DMS114 treated with DMSO at 0.1 percent for 48 hours (cell line): ENCODE measurements at regions not wholly inside any gene's neighbourhood (a gene's known extent, or its start where the extent isn't known, plus 50 kb on each side); places are given as distances from the start of the nearest gene placed in this dataset.

Experiments
- DNase-seq: peaks from one replicate; lab custom pipeline; 2025; ENCODE audit not compliant: unreplicated experiment; lab: John Stamatoyannopoulos, UW

DNA sequence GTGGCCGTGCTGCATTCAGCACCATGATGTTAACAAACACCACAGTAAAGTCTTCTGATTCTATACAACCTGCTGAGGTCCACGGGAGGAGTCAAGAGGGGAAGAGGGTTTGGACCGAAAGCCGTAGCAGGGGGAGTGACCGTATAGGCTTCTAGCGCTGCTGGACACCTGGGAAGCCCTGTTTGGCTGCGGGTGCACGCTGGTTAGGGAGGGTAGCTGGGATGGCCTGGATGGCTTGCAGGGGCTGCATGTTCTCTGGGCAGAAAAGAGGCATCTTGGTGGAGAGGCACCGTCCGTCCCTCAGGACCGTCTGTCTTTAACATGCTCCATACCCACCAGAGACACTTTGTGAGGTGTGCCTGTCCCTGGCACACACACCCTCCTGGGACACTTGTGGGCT lies 251.0 kb upstream of the IRX1 start:
- no peak for DNase-seq

DNA sequence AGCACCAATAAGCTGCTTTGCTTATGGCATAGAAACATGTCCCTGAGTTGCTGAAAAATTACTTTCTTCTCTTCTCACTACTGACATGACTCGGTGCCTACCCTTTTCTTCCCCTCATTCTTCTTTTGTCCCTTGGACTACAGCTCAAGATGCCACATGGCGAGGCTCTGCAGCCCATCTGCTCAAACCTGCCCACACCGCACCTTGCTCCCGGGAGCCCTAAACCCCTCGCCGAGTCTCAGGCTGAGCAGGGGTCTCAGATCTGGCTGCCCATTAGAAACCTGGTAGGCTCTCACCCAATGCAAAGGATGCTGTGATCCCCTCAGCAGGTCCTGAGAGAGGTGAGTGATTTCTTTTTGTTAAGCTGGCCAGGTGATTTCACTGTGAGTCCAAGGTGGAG lies 251.7 kb upstream of the IRX1 start:
- DNase-seq = no peak

DNA sequence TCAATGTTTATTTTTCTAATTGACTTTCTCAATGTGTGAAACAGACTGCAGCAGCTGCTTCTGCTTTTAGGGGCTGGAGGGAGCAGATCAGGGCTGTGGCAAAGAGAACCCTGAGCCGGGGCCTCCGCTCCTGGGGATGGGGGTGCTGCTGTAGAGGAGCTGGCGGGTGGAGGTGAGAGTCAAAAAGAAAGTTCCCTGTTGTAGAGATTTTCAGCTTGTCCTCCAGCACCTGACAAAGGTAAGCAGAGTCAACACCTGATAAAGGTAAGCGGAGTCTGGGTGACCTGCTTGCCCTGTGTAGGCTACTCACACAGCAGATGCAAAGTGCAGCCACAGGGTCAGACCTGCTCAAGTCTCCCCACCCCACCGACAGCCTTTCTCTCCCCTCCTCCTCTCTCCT lies 252.4 kb upstream of the IRX1 start:
- DNase-seq = no peak

DNA sequence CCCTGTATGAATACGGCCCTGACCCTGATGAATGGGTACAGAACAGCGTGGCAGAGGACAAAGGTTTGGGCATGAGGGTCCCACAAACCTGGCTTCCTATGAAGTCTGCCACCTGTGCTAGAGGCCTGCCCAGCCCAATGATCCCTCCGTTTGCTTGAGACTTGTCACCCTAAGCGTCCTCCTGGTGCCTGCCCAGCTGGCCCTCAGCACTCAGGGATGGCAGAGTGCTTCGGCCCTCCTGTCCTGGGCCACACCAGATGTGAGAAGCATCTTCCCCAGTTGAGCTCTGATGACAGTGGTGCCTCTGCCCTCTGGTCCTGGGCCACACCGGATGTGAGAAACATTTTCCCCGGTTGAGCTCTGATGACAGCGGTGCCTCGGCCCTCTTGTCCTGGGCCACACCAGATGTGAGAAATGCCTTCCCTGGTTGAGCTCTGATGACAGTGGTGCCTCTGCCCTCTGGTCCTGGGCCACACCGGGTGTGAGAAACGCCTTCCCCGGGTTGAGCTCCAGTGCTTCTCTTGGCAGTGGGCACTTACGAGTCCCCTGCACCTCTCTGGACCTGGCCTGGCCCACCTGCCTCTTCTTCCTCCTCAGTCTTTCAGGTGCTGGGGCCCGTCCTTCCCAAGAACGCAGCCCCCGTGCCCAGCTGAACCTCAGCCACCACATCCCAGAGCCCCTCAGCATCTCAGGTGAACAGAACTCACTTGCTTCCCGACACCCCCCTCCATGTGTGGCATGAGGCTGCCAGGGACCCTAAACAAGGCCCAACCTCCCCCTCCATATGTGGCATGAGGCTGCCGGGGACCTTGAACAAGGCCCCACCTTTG lies 253.1 kb upstream of the IRX1 start:
- DNase-seq = no peak

DNA sequence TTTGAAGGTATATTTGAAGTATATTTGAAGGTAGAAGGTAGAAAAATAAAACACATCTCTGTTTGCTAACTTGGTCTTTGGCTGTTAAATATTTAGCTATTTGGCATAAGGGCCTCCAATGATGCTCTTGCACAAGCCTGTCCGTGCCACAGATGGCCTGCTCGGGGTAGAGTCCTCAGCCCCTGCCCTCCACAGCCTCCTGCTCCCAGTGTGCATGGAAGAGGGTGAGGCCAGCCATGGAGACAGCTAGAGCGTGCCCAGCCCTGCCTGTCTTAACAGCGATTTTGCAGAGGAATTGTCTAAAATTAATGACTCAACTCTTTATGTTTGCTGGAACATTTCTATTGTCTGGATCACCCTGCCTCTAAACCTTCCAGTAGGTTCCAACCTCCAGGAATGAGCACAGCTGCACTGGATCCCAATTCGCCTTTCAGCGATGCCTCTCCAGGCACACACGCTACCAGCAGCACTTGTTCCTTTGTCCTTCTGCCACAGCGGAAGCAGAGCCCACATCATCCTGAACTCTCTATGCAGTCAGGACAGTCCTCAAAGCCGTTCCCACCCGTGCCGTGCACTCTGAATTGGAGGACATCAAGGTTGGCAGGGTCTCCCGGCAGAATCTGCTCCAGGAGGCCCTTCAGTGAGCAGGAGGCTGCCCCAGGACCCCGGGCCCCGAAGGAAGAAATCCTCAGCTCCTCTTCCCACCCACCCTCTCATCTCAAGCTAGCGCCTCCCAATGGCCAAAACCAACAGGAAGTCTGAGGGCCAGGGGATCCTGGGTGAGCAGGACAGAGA lies 254.0 kb upstream of the IRX1 start:
- DNase-seq = no peak

DNA sequence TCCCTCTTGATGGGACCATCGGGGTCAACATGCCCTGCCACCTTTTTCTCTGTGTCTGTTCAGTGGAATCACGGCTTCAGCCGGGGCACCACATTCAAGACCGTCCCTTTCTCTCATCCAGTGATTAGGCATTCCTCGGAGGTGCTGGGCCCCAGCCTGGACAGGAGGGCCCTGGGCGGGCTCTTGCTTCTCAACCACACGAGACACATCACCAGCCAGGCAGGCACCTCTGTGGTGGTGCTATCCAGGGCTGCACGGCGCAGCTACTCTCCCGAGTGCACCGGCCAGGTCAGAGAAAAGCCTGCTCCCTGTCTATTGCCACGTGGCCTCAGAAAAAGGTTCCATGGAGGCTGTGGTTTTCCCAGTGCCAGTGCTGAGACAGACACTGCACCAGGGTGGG lies 255.2 kb upstream of the IRX1 start:
- no peak for DNase-seq

DNA sequence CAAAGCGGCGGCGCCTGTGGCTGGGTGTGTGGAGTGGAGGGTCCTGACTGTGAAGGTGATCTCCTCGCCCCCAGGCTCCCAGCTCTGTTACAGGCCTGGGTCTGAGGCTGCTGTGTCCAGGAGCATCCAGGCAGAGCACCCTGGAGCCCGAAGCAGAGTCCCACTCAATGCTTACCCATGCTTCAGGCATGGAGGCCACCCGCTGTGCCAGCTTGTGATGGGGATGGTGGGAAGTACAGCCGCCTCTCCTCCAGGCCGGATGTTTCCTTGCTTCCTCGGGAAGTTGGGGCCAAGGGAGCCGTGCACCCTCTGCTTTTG lies 255.9 kb upstream of the IRX1 start:
- no peak for DNase-seq

DNA sequence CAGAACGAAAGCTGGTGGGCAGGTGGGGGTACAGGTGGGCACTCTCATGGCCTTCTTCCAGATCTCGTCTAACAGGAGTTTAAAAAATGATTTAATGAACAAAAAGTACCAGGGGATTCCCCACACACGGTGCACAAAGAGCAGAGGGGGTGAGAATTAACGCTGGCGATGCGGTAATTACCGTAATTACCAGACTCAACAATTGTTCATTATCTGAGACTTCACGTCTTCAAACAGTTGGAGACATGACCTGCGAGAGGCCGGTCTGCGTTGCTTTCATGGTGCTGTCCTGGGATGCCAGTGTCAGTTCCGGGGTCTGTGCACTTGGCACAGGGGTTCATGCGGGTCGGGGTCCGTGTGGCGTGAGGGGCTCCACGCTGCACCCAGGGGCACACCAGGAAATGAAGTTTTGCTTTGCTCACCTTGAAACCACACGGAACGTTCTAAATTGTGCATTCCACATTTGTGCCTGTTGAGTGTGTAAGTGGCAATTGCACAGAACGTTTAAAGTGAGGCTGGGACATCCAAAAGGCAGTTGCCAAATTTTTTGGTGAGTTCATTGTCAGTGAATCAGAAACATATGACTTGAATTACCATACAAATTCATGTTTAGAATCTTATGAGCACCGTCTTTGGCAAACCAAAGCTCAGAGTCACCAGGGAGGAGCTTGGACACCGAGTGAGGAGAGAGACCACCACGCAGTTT lies 256.4 kb upstream of the IRX1 start:
- DNase-seq = no peak

DNA sequence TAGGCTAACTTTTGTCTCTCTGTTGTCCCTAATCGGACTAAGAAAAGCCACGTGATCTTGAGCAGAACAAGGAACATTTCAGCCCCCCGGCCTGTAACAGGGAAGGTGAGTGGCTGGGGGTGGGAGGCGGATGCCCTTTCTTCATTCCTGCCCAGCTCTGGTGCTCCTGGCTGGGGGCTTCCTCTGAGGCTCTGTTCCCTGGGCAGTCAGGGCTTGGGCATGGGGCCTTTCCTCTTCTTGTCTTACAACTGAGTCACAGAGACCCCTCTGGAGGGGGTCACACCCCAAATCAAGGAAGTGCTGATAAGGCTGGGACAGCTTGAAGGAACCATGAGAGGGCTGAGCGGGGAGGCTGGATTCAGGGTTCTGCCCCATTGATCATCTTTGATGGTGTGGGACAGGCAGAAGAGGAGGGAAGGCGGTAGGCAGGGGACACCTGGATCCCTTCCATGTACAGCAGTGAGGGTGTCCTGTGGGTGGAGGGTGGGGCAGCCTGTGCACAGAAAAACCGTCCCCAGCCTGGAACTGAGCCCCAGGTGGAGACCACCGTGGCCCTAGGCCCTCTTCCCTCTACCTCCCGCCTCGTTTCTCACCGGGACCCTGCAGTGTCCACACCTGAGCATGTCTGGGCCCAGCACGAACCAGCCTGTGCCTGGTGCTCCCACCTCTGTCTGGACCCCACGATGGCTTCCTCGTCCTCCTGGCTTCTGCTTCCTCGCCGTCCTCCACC lies 257.7 kb upstream of the IRX1 start:
- DNase-seq = no peak

DNA sequence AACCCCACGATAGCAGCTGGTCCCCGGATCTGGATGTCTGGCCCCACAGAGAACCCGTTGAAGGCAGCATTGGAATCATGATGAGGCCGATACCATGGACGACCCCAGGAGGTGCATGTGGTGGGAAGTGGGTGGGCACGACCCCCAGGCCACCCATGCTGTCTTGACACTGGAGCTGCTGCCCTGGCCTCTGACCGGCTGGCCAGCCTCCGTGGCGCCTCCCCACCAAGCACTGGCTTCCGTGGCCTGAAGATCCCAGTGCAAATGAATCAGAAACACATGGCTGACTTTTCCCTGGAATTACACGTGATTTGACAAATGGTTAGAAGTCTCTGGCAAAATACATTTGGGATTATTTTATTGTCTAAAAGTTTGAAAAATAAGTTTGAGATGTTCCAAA lies 259.0 kb upstream of the IRX1 start:
- no peak for DNase-seq

DNA sequence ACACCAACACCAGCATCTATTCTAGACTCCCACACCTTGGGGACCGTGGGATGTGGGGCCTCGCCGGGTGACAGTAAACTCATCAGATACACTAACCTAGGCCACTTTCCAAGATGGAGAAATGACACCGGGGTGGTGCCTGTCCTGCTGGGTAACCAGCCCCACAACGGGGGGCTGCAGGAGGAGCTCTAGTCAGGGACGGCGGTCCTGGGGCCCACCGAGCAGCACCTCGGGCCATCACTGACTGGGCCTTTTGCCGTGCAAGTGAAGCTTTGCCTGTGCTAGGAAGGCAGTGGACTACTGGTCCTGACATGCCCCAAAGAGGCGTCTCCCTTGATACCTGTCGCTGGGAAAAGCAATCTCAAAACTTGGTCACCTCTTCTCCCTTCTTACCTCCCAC lies 260.3 kb upstream of the IRX1 start:
- no peak for DNase-seq

DNA sequence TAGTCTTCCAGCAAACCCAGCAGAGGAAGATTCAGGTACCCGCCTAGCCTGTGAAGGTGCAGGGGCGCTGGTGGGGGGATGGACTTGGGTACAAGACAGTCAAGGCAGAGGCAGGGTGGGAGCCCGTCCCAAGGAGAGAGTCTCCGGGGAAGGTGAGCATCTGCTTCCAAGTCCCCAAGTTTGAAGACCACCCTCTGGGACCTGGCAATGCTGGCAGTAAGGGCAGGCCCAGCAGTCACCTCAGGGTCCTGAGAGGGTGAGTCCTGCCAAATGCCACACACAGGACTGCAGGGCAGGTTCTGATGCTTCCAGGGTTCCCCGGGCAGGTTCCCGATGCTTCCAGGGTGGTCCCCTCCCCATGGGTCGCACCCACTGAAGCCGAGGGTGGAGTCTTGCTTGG lies 261.8 kb upstream of the IRX1 start:
- no peak for DNase-seq

DNA sequence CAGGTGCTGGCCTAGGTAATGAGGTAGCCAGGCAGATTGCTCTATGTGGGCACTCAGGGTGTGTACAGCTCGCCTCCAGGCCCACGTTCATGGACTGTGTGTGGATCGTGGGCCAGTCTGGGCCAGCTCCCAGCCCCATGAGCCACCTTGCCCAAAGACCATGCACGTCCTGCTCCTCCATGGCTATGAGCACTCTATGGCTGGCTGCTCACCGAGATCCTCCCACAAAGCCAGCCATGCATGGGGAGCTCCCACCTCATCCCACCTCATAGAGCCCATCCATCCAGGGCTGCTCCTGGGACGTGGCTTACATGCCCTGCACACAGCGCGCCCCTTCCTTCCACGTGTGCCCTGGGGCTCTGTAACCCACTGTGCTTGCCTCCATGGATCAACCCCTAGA lies 262.5 kb upstream of the IRX1 start:
- no peak for DNase-seq

DNA sequence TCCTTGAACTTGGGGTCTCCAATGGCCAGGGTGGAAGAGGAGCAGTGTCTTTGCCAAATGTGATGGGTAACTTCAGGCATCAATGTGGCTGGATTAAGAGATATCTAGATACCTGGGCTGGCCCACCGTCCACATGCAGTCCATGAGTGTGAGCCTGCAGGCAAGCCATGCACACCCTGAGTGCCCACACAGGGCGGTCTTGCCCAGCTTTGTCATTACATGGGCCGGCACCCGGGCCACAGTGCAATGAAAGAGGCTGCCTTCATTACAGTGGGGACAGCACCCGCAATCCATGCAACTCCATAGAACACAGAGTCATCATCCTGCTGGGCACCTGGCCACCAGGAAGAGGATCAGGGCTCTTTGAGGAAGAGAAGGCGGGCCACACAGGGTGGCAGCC lies 263.8 kb upstream of the IRX1 start:
- DNase-seq = no peak

DNA sequence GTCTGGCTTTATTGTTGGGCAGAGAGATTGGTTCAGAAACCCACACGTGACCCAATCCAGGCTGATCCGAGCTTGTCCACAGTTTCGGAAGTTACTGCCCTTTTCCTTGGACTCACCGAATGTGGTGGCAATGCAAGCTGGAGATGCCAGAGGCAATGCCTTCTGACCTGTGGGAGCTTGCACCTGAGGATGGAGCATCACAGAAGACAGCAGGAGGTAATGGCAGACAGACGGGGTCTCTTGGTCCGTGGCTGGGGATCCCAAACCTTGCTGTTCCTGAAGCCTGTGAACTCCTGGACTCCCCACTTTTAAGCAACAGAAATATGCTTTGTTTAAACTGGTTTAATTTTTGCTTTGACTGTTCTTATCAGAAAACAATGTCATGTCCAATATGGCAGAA lies 265.2 kb upstream of the IRX1 start:
- no peak for DNase-seq

DNA sequence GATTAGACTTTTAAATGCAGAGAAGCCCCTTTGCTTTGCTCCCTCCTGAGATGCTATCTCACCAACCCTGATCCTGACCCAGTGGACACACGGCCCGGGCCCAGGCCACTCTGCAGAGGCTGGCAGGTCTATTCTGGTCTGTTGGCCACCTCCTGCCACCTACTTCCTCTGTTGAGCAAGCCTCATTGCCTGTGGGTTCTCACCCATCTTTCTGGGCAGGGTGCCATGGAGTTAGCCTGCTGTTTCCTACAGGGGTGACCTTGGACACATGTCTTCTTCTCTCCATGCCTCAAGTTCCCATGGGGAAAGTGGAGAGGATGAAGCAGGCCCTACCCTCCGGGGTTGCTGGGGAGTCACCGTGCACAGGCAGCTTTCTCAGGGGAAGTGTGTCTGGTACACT lies 266.2 kb upstream of the IRX1 start:
- no peak for DNase-seq

DNA sequence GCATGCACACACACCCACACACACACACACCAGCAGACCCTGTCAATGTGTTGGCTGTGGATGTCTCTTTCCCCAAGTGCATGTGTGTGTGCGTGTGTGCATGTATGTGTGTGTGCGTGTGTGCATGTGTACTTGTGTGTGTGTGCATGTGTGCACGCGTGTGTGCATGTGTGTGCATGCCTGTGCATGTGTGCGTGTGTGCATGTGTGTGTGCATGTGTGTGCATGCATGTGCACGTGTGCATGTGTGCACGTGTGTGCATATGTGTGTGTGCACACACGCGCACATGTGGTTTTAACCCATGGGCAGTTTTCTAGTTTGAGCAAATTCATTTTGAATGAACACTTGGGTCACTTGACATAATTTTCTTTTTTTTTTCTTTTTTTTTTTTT lies 268.8 kb upstream of the IRX1 start:
- no peak for DNase-seq

DNA sequence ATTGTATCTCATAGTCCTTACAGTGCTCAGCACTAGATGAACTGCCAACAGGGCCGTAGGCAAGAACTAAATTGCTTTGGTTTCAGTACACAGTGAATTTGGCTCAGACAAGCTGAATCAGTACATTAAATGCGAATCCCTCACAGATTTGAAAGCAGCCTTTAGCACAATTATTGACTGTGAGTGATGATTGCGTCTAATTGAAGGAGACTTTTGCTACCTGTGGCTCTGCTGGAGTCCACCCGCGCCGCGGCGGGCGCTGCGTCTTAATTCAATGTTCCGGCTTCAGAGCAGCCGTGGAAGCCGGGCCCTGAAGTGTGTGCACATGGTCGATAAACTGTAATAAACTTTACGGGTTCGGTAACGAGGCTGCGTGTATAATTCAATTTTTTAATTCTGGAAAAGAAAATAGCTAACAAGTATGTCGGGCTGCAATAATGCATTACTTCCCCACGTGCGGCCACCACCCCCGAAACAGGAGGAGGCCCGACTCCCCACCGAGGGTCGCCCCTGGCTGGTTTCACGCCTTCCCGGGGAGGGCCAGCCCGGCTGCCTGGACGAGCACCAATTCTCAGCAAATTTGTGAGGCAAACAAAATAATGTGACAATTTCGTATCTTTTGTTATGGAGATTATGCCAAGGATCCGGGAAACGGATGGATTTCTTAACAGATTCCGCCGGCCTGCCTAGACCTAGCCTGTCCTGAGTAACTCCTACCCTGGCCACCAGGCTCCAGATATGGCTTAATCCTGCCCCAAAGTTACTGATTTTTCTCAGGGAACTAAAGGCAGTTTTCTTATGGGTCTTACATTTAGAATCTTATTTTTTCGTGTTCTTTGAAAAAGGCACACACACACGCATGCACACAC lies 269.4 kb upstream of the IRX1 start:
- DNase-seq = no peak

DNA sequence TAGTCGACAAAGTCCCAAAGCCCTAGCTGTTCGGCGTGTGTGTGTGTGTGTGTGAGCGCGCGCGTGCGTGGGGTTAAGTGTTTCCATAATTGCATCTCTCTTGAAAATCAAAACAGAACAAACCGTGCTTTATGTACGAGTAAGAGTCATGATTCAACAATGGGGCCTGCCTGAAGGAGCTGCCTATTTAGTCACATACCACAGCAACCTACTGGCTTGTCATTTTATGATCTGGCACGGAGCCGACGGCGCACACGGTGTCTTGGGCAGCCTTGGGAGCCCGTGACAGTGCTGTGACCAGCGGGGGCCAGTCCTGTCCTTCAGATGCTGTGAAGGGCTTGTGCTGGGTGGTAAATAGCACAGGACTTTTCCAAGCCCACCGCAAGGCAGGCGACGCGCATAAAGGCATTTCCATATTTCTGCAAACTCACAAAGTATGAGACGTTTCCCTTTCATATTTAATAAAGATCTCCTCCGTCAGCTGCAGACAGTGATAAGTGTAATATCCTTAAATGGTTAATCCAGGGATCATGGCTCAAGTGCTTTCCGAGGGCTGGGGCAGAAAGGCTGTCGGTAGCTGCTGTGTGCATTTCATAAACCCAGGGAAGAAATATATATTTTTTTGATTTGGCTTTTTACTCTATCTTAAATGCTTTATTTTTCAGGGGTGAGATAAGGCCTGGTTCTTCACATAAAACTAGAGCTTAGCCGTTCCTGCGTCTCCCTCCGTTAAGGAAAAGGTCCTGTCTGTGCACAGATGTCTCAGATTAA lies 270.2 kb upstream of the IRX1 start:
- no peak for DNase-seq
